ENCODE measurements at regions not wholly inside any gene's neighbourhood (a gene's known extent, or its start where the extent isn't known, plus 50 kb on each side); places are given as distances from the start of the nearest gene placed in this dataset.

DNA sequence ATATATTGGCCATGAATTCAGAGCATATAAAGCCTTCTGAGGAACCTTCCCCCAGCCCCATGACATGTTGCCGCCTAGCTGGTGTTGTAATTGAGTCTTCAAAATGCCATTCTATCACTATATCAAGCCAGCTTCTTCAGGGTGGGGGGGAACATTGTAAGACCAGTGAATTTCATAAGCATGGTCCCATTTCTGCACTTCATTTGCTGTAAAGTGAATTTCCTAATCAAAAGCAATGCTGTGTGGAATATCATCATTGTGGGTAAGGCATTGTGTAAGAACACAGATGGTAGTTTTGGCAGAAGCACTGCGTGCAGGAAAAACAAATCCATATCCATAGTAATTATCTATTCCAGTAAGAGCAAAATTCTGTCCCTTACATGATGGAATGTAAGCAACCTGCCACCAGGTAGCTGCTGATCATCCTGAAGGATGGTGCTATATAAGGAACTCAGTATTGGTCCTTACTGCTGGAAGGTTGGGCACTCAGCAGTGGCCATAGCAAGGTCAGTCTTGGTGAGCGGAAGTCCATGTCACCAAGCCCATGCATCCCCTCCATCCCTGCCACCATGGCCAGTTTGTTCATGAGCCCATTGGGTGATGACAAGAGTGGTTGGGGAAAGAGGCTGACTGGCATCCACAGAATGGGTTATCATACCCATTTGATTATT, 159.4 kb downstream of the COPS8 start:
- no peak for DNase-seq
- H3K27me3 ChIP-seq (ENCODE audit: low read depth): no peaks in the 10 kb centered on the region
- H3K4me3 ChIP-seq: no peak overlapping the region
- no peak for TF ChIP-seq CTCF (IDR thresholded peaks at IDR 0.05; ENCODE audit: borderline replicate concordance)
- intact Hi-C loops (cut with micrococcal nuclease): no loop called here
- no peaks in the 10 kb centered on the region for H3K4me1 ChIP-seq
- H3K9me3 ChIP-seq (replicated peaks): peaks cover 36% of the 10 kb centered on the region
- H3K27ac ChIP-seq (replicated peaks): peak overlapping the region; percentile 43
- no peaks in the 10 kb centered on the region for H3K36me3 ChIP-seq

DNA sequence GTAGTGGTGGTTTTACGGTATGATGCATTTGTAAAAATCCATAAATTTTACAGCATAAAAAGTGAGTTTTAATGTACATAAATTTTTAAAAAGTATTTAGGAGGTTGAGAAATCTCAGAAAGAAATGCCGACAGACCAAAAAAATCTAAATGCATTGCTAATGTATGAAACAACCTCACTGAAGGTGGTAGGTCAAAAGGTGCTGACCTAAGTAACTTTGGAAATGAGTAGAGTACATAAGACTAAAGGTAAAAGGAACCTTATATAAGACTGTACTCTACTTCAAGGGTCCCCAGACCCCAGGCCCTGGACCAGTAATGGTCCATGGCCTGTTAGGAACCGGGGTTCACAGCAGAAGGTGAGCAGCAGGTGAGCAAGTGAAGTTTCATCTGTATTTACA, 163.4 kb downstream of the COL6A3 start:
- H3K27me3 ChIP-seq (ENCODE audit: low read depth): no peaks in the 10 kb centered on the region
- H3K27ac ChIP-seq (replicated peaks): no peak overlapping the region
- TF ChIP-seq CTCF (IDR thresholded peaks at IDR 0.05; ENCODE audit: borderline replicate concordance): no peak
- H3K9me3 ChIP-seq (replicated peaks): no peaks in the 10 kb centered on the region
- intact Hi-C loops (cut with micrococcal nuclease): no loop called here
- H3K36me3 ChIP-seq: no peaks in the 10 kb centered on the region
- DNase-seq: no peak
- H3K4me3 ChIP-seq: no peak overlapping the region
- H3K4me1 ChIP-seq: peaks cover 6% of the 10 kb centered on the region

DNA sequence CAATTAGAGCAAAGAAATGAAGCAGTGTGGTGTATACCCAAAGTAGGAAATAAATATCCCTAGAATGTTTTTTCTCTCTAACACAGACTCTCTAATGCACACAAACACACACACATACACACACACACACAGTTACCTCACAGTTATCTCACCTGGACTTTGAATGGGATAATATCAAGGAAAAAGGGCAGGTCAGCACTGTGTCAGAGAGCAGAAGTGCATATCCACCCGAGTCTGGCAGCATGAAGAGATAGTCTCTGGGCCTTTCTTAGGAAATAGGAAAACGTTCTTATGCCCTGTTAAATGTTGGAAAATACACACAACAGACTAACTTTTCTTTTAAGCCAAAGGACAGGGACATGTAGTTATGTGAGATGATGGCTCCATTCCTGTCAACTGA, 162.0 kb downstream of the COL6A3 start:
- Histone ChIP-seq H3K27me3 (ENCODE audit: low read depth) (no peaks in the 10 kb centered on the region), H3K4me1 (peaks cover 6% of the 10 kb centered on the region), H3K9me3 (replicated peaks) (no peaks in the 10 kb centered on the region), H3K27ac (replicated peaks) (no peak overlapping the region), H3K36me3 (no peaks in the 10 kb centered on the region), H3K4me3 (no peak overlapping the region)
- TF ChIP-seq CTCF (IDR thresholded peaks at IDR 0.05; ENCODE audit: borderline replicate concordance): no peak
- DNase-seq: no peak
- intact Hi-C loops (cut with micrococcal nuclease): no loop called here

GRCh38 chr2:237253046-237253702, 160.8 kb downstream of the COL6A3 start:
- no peak for TF ChIP-seq CTCF (IDR thresholded peaks at IDR 0.05; ENCODE audit: borderline replicate concordance)
- no peak overlapping the region for H3K4me3 ChIP-seq
- no peaks in the 10 kb centered on the region for H3K27me3 ChIP-seq (ENCODE audit: low read depth)
- no peaks in the 10 kb centered on the region for H3K9me3 ChIP-seq (replicated peaks)
- intact Hi-C loops (cut with micrococcal nuclease): no loop called here
- no peaks in the 10 kb centered on the region for H3K36me3 ChIP-seq
- H3K27ac ChIP-seq (replicated peaks): no peak overlapping the region
- DNase-seq: no peak
- H3K4me1 ChIP-seq: peaks cover 18% of the 10 kb centered on the region

DNA sequence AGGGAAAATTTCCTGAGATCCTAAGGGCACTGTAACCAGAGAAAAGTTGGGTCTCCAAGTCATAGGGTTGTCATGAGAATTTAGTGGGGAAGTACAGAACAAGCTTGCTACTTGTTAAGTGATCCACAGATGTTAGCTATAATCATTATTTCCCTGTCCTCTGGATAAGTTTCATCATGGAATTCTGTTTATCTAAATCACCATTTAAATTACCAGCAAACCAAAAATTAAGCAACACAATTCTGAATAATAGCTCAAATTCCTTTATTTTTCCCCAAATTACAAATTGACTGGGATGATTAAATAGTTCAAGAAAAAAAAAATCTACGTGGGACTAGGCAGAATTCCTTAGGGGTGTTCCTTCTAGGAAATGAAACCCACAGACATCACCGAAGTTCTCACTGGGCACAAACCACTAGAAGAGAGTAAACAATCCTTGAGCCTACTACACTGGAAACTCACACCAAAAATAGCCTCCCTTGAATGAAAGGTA, 159.5 kb downstream of the COL6A3 start:
- no peak for TF ChIP-seq CTCF (IDR thresholded peaks at IDR 0.05; ENCODE audit: borderline replicate concordance)
- H3K4me1 ChIP-seq: peaks cover 19% of the 10 kb centered on the region

More for the DNA sequence above, 159.5 kb downstream of the COL6A3 start:
- intact Hi-C loops (cut with micrococcal nuclease): no loop called here
- no peak for DNase-seq
- Histone ChIP-seq H3K36me3 (no peaks in the 10 kb centered on the region), H3K4me3 (no peak overlapping the region), H3K27me3 (ENCODE audit: low read depth) (no peaks in the 10 kb centered on the region), H3K9me3 (replicated peaks) (no peaks in the 10 kb centered on the region), H3K27ac (replicated peaks) (peak overlapping the region; percentile 69)

Measured in left ventricle myocardium inferior (tissue), 1 donor.